DOHH2 (cell line): ENCODE measurements at regions not wholly inside any gene's neighbourhood (a gene's known extent, or its start where the extent isn't known, plus 50 kb on each side); places are given as distances from the start of the nearest gene placed in this dataset.

Experiments
- H3F3A ChIP-seq: fragments of 200-600 bp; sonication (generic), shearing (Covaris generic); 2 replicates; pipeline ENCODE4 v1.6.0; 2016; ENCODE audit warnings: antibody characterized with exemption, mild to moderate bottlenecking; ENCODE audit not compliant: control insufficient read depth, insufficient read depth
- H3K27ac ChIP-seq: fragments of 200-600 bp; sonication (generic); 2 replicates; pipeline ENCODE4 v1.5.1; 2014; ENCODE audit warnings: low read depth, mild to moderate bottlenecking, low read length, moderate library complexity
- H3K27me3 ChIP-seq: fragments of 200-600 bp; sonication (generic); 2 replicates; pipeline ENCODE4 v1.6.1; 2014; ENCODE audit warnings: mild to moderate bottlenecking, low read length, mixed read lengths; ENCODE audit not compliant: control insufficient read depth
- H3K36me3 ChIP-seq: fragments of 200-600 bp; sonication (generic); 2 replicates; pipeline ENCODE4 v1.6.1; 2014; ENCODE audit warnings: mild to moderate bottlenecking, low read length, moderate library complexity, mixed read lengths; ENCODE audit not compliant: control insufficient read depth
- H3K4me1 ChIP-seq: fragments of 200-600 bp; sonication (generic); 2 replicates; pipeline ENCODE4 v1.6.1; 2014; ENCODE audit warnings: mild to moderate bottlenecking, low read length, mixed read lengths; ENCODE audit not compliant: control insufficient read depth
- H3K4me2 ChIP-seq: fragments of 200-600 bp; sonication (generic); 2 replicates; pipeline ENCODE4 v1.6.0; 2014; ENCODE audit warnings: mild to moderate bottlenecking, low read length, moderate library complexity
- H3K4me3 ChIP-seq: fragments of 200-600 bp; sonication (generic); 2 replicates; pipeline ENCODE4 v1.5.1; 2014; ENCODE audit warnings: mild to moderate bottlenecking, low read length, mixed read lengths
- H3K79me2 ChIP-seq: fragments of 200-600 bp; sonication (generic); 2 replicates; pipeline ENCODE4 v1.6.1; 2014; ENCODE audit warnings: mild to moderate bottlenecking, low read length, mixed read lengths; ENCODE audit not compliant: control insufficient read depth
- H3K9me2 ChIP-seq: fragments of 200-600 bp; sonication (generic); replicated peaks from 2 replicates; pipeline ENCODE4 v1.6.1; 2014; ENCODE audit warnings: mild to moderate bottlenecking, low read length, mixed read lengths; ENCODE audit not compliant: control insufficient read depth
- H3K9me3 ChIP-seq: fragments of 200-600 bp; sonication (generic); 2 replicates; pipeline ENCODE4 v1.6.1; 2014; ENCODE audit warnings: antibody characterized with exemption, low read length, mixed read lengths; ENCODE audit not compliant: control insufficient read depth, insufficient read depth
- H4K20me1 ChIP-seq: fragments of 200-600 bp; sonication (generic); 2 replicates; pipeline ENCODE4 v1.6.0; 2014; ENCODE audit warnings: low read depth, mild to moderate bottlenecking, antibody characterized with exemption, low read length, moderate library complexity; ENCODE audit not compliant: control insufficient read depth, insufficient read depth
- EZH2phosphoT487 ChIP-seq: fragments of 200-600 bp; sonication (generic); IDR thresholded peaks from 2 replicates; pipeline ENCODE4 v1.6.1; 2017; ENCODE audit warnings: borderline replicate concordance, mild to moderate bottlenecking, antibody characterized with exemption, low read length, moderate library complexity, mixed read lengths
- TF ChIP-seq, protein P1 (sequence below): fragments of 200-600 bp; sonication (generic); IDR thresholded peaks from one replicate; pipeline ENCODE4 v1.5.1; 2014; ENCODE audit warnings: antibody characterized with exemption, mild to moderate bottlenecking, low read depth, low read length; ENCODE audit not compliant: poor library complexity, severe bottlenecking

DNA sequence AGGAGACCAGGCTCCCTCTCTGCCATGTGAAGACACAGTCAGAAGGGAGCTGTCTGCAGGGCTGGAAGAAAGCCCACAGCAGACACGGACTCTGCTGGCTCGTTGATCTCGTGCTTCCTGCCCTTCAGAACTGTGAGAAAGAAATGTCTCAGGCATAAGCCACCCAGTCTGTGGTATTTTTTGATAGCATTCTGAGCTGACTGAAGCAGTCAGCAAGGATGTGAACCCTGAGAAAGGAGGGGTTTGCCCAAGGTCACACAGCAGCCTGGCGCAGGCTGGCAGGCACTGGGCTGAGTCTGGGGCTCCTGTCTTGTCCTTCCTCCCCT lies 255.1 kb upstream of the B3GAT1 start:
- TF ChIP-seq, protein P1, sequence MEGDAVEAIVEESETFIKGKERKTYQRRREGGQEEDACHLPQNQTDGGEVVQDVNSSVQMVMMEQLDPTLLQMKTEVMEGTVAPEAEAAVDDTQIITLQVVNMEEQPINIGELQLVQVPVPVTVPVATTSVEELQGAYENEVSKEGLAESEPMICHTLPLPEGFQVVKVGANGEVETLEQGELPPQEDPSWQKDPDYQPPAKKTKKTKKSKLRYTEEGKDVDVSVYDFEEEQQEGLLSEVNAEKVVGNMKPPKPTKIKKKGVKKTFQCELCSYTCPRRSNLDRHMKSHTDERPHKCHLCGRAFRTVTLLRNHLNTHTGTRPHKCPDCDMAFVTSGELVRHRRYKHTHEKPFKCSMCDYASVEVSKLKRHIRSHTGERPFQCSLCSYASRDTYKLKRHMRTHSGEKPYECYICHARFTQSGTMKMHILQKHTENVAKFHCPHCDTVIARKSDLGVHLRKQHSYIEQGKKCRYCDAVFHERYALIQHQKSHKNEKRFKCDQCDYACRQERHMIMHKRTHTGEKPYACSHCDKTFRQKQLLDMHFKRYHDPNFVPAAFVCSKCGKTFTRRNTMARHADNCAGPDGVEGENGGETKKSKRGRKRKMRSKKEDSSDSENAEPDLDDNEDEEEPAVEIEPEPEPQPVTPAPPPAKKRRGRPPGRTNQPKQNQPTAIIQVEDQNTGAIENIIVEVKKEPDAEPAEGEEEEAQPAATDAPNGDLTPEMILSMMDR = no peak
- no peak for TF ChIP-seq EZH2phosphoT487
- Histone ChIP-seq H3K27ac (no peak overlapping the region), H3K4me3 (no peak overlapping the region), H3K4me2 (no peak overlapping the region), H3K9me3 (peaks cover 2% of the 10 kb centered on the region; the same call in 1 of the 2 replicates), H3K9me2 (no peaks in the 10 kb centered on the region), H3K27me3 (no peaks in the 10 kb centered on the region), H3K79me2 (no peaks in the 10 kb centered on the region), H3K4me1 (no peaks in the 10 kb centered on the region), H4K20me1 (no peaks in the 10 kb centered on the region), H3K36me3 (no peaks in the 10 kb centered on the region), H3F3A (no peaks in the 10 kb centered on the region)

DNA sequence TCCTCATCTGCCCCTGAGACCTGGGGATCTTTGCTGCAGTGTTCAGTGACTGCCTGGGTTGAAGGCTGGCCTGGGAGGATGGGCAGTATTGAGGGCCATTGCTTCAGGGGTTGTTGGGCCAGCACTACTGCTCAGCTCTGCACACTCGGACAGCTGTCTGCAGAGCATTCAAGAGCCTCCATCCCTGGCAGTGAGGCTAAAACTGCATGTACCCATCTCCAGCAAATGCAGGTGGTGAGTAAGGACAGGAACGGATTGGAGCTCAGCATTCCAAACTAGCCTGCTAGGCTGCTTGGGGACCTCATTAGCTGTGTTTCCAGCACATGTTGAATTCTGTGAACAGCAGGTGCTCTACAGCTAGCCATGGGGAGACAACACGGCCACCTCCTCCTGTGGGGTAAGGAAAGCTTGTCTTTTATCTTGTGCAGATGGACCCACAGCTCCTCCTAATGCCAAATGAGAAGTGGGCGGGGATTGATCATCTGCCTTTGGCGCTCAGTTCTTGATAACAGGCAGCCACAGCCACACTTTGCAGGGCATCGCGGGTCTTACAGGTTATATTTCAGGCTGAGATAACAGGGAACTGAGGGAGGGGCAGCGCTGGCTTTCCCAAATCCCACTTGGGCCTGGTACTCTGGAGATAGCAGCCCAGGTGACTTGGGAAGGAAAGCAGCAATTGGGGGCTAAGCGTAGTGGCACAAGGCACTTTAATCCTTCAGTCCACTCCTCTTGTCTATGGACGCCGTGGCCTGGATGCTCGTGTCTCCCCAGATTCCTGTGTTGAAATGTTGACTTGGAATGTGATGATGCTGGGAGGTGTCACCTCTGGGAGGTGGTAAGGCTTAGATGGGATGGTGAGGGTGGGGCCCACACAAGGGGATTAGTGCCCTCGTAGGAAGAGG lies 254.5 kb upstream of the B3GAT1 start:
- Histone ChIP-seq H3F3A (no peaks in the 10 kb centered on the region), H4K20me1 (no peaks in the 10 kb centered on the region), H3K4me1 (no peaks in the 10 kb centered on the region), H3K4me3 (no peak overlapping the region), H3K27ac (no peak overlapping the region), H3K27me3 (no peaks in the 10 kb centered on the region), H3K4me2 (no peak overlapping the region), H3K9me3 (peaks cover 5% of the 10 kb centered on the region; the same call in 1 of the 2 replicates), H3K36me3 (no peaks in the 10 kb centered on the region), H3K9me2 (no peaks in the 10 kb centered on the region), H3K79me2 (no peaks in the 10 kb centered on the region)
- no peak for TF ChIP-seq EZH2phosphoT487
- TF ChIP-seq, protein P1 = no peak

DNA sequence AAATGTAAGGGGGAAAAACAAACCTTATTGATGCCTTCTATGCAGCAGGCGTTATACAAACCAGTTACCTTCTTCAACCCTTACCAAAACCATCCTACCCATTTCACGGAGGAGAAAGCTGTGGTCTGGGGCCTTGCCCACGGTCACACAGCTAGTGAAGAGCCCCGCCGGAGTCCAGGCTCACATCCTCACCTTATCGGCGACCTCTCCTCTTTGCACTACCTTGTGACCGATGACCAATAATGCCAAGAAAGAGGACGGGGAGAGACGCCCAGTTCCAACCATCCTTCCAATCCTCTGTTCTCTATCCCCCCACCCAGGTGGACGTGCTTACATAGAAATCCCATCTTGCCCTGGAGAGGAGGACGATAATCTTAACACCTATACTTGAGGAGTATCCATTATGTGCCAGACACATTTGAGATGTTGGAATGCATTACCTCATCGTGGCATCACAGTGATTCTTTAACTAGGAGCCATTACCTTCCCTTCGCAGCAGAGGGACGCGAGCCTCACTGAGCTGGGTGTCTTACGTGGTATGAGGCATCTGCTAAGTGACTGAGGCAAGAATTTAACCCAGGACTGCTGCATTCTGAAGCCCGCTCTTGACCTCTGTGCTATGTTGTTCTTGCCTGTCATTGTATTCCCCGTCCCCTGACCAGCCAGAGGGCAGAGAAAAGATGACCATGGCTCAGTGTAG lies 253.7 kb upstream of the B3GAT1 start:
- H3K4me1 ChIP-seq = no peaks in the 10 kb centered on the region
- TF ChIP-seq EZH2phosphoT487 = no peak
- TF ChIP-seq, protein P1 = no peak
- H4K20me1 ChIP-seq = no peaks in the 10 kb centered on the region
- no peak overlapping the region for H3K4me3 ChIP-seq
- H3K36me3 ChIP-seq = no peaks in the 10 kb centered on the region
- H3F3A ChIP-seq = no peaks in the 10 kb centered on the region
- H3K27me3 ChIP-seq = no peaks in the 10 kb centered on the region
- peaks cover 9% of the 10 kb centered on the region; the same call in 1 of the 2 replicates for H3K9me3 ChIP-seq
- no peaks in the 10 kb centered on the region for H3K9me2 ChIP-seq
- no peaks in the 10 kb centered on the region for H3K79me2 ChIP-seq
- H3K4me2 ChIP-seq = no peak overlapping the region
- H3K27ac ChIP-seq = no peak overlapping the region
